IMR-90 (cell line): ENCODE measurements at regions not wholly inside any gene's neighbourhood (a gene's known extent, or its start where the extent isn't known, plus 50 kb on each side); places are given as distances from the start of the nearest gene placed in this dataset.

ENCODE experiments used
- FOS ChIP-seq: fragments of 150-350 bp; IDR thresholded peaks from 2 replicates; pipeline ENCODE4 v1.6.1; 2016; ENCODE audit warnings: low read depth, low read length
- TF ChIP-seq, protein P1 (sequence below): conservative IDR thresholded peaks from 2 replicates; pipeline ENCODE4 v1.5.1; 2012; ENCODE audit warnings: mild to moderate bottlenecking, low read depth, low read length, improper control_type of control experiment

DNA sequence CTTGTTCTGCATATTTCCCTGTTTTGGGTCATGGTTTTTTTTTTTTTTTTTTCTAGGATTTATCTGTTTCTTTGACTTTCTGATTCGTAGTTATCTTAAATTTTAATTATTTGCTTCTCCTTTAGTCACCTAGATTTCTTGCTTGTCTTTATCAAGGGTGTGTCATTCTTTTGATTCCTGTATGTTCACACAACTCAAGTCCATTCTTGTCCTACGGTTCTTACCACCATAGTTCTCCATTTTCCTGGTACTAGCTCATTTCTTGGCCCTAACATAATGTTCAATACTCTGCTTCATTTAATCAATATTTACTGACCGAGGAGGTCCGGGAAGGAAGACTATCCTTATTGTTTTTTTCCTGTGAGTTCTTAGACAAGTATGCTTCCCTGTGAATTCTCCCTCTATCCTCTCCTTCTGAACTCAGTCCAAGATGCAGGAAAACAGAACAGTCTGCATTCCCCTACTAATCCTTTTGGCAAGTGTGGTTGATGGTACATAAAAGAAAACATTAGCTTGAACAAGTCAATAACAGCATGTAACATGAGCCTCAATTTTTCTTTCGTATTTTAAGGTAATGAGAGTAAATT is 1346.4 kb upstream of the SEL1L start:
- TF ChIP-seq, protein P1, sequence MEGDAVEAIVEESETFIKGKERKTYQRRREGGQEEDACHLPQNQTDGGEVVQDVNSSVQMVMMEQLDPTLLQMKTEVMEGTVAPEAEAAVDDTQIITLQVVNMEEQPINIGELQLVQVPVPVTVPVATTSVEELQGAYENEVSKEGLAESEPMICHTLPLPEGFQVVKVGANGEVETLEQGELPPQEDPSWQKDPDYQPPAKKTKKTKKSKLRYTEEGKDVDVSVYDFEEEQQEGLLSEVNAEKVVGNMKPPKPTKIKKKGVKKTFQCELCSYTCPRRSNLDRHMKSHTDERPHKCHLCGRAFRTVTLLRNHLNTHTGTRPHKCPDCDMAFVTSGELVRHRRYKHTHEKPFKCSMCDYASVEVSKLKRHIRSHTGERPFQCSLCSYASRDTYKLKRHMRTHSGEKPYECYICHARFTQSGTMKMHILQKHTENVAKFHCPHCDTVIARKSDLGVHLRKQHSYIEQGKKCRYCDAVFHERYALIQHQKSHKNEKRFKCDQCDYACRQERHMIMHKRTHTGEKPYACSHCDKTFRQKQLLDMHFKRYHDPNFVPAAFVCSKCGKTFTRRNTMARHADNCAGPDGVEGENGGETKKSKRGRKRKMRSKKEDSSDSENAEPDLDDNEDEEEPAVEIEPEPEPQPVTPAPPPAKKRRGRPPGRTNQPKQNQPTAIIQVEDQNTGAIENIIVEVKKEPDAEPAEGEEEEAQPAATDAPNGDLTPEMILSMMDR = no peak
- TF ChIP-seq FOS = no peak
